GM13976 (cell line): ENCODE measurements at regions not wholly inside any gene's neighbourhood (a gene's known extent, or its start where the extent isn't known, plus 50 kb on each side); places are given as distances from the start of the nearest gene placed in this dataset.
"Not testable (repeated sequence)": the region's sequence is repeated elsewhere in the genome, so short reads cannot be mapped to it uniquely, and the experiment has no call there.

Experiments used
- DNase-seq: peaks from one replicate; pipeline ENCODE4 v3.0.0; 2012; ENCODE audit warnings: low spot score
- in situ Hi-C: fragments of 300-500 bp; cut with MboI; formaldehyde crosslinking; loops from one replicate; pipeline ENCODE4 v1.12.0; 2022; ENCODE audit warnings: low sequenced_read_pairs, mixed read lengths, inconsistent platforms; ENCODE audit not compliant: unreplicated experiment
- TF ChIP-seq, protein P1 (sequence below): IDR thresholded peaks from 2 replicates; pipeline ENCODE4 v1.5.1; 2012; ENCODE audit warnings: borderline replicate concordance, mild to moderate bottlenecking; ENCODE audit not compliant: insufficient read depth; ENCODE audit errors: extremely low read depth, missing control alignments, control extremely low read depth

DNA sequence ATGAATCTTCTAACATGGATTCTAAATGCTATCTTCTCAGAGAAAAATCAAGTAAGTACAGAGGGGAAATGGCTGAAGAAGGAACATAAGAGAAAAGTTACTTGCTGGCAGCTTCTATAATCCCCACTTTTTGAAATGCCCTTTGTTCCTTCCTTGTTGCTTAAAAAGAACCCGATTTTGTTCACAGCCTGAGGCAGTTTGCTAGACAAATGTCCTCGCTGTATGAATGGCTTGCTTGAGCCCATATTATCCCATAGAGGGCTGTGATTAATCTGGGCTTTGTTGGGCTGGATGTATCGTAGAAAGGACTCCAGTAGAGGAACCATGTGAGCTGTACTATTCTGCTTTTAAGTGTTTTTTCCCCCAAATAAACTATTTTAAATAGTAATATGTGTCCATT is 134.3 kb upstream of the FGF13 start:
- DNase-seq = no peak
- in situ Hi-C loops = no loop called here
- TF ChIP-seq, protein P1, sequence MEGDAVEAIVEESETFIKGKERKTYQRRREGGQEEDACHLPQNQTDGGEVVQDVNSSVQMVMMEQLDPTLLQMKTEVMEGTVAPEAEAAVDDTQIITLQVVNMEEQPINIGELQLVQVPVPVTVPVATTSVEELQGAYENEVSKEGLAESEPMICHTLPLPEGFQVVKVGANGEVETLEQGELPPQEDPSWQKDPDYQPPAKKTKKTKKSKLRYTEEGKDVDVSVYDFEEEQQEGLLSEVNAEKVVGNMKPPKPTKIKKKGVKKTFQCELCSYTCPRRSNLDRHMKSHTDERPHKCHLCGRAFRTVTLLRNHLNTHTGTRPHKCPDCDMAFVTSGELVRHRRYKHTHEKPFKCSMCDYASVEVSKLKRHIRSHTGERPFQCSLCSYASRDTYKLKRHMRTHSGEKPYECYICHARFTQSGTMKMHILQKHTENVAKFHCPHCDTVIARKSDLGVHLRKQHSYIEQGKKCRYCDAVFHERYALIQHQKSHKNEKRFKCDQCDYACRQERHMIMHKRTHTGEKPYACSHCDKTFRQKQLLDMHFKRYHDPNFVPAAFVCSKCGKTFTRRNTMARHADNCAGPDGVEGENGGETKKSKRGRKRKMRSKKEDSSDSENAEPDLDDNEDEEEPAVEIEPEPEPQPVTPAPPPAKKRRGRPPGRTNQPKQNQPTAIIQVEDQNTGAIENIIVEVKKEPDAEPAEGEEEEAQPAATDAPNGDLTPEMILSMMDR = no peak

GRCh38 chrX:138807400-138807799 is 95.9 kb upstream of the FGF13 start:
- DNase-seq, in situ Hi-C loops: not testable (repeated sequence)

- in situ Hi-C loops = no loop called here
- TF ChIP-seq, protein P1 = no peak
- no peak for DNase-seq
Measured at GRCh38 chrX:138794246-138794645, 82.7 kb upstream of the FGF13 start.

GRCh38 chrX:138791551-138791950 is 80.0 kb upstream of the FGF13 start:
- in situ Hi-C loops = no loop called here
- DNase-seq = no peak
- TF ChIP-seq, protein P1 = no peak

DNA sequence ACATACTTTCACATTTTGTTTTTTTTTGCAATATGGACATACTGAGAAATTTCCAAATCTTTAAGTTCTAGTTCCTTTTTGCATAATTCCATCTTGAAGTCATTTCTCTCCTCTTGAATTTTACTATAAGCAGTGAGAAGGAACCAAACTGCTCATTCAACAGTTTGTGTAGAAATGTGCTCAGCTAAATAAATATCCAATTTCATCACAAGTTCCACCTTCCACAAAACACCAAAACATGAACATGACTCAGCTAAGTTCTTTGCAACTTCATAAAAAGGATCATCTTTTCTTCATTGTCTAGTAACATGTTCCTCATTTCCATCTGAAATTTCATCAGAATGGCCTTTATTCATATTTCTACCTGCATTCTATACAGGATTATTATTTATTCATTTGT is 77.3 kb upstream of the FGF13 start:
- in situ Hi-C loops = no loop called here
- TF ChIP-seq, protein P1 = no peak
- no peak for DNase-seq

GRCh38 chrX:138778576-138778909 is 67.0 kb upstream of the FGF13 start:
- in situ Hi-C loops, DNase-seq: not testable (repeated sequence)

GRCh38 chrX:138777908-138778575 is 66.5 kb upstream of the FGF13 start:
- in situ Hi-C loops, DNase-seq: not testable (repeated sequence)

- in situ Hi-C loops = no loop called here
- no peak for DNase-seq
Measured at GRCh38 chrX:138777230-138777629, 65.7 kb upstream of the FGF13 start.

More at GRCh38 chrX:138777230-138777629, 65.7 kb upstream of the FGF13 start:
- TF ChIP-seq, protein P1 = no peak
